OCI-LY3 (cell line): ENCODE measurements at regions not wholly inside any gene's neighbourhood (a gene's known extent, or its start where the extent isn't known, plus 50 kb on each side); places are given as distances from the start of the nearest gene placed in this dataset.

Experiments
- EZH2phosphoT487 ChIP-seq: fragments of 200-600 bp; shearing (Covaris generic); IDR thresholded peaks from 2 replicates; pipeline ENCODE4 v1.6.1; 2018; ENCODE audit warnings: antibody characterized with exemption, mixed run types, low read depth
- TF ChIP-seq, protein P1 (sequence below): fragments of 200-600, 300-600 bp; sonication (generic); IDR thresholded peaks from 2 replicates; pipeline ENCODE4 v1.5.1; 2014; ENCODE audit warnings: antibody characterized with exemption, low read length, low read depth

DNA sequence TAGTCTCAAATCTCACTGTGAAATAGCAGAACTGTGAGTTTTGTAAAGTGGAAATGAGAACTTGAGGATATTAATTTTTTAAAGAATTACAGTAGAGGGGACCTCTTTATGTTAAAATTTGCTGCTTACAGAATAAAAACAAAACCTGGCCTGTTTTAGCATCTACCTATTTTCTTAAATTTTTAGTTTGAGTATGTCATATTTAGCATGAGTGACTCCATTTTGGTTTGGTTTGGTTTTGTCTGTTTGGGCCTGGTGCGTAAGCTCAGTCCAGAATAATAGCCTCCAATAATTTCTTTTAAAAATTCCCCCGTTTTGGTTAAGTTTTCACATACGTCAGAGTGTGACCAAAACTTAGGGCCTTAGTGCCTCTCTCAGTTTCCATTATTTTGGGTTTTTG lies 152.0 kb upstream of the ZNF92 start:
- TF ChIP-seq, protein P1, sequence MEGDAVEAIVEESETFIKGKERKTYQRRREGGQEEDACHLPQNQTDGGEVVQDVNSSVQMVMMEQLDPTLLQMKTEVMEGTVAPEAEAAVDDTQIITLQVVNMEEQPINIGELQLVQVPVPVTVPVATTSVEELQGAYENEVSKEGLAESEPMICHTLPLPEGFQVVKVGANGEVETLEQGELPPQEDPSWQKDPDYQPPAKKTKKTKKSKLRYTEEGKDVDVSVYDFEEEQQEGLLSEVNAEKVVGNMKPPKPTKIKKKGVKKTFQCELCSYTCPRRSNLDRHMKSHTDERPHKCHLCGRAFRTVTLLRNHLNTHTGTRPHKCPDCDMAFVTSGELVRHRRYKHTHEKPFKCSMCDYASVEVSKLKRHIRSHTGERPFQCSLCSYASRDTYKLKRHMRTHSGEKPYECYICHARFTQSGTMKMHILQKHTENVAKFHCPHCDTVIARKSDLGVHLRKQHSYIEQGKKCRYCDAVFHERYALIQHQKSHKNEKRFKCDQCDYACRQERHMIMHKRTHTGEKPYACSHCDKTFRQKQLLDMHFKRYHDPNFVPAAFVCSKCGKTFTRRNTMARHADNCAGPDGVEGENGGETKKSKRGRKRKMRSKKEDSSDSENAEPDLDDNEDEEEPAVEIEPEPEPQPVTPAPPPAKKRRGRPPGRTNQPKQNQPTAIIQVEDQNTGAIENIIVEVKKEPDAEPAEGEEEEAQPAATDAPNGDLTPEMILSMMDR, result no peak
- no peak for TF ChIP-seq EZH2phosphoT487
